GM19238 (cell line): ENCODE measurements at regions not wholly inside any gene's neighbourhood (a gene's known extent, or its start where the extent isn't known, plus 50 kb on each side); places are given as distances from the start of the nearest gene placed in this dataset.
"Not testable (repeated sequence)": the region's sequence is repeated elsewhere in the genome, so short reads cannot be mapped to it uniquely, and the experiment has no call there.

Experiments
- DNase-seq: peaks from one replicate; pipeline ENCODE4 v3.0.0; 2011; ENCODE audit warnings: low spot score; ENCODE audit not compliant: insufficient read length

- DNase-seq = no peak
These were observed 280.3 kb downstream of the LTN1 start for GRCh38 chr21:28712411-28712810.

GRCh38 chr21:28705616-28706015 is 287.1 kb downstream of the LTN1 start:
- DNase-seq = no peak

- no peak for DNase-seq
These were observed 287.9 kb downstream of the LTN1 start for GRCh38 chr21:28704746-28705145.

GRCh38 chr21:28703861-28704260 is 288.8 kb downstream of the LTN1 start:
- no peak for DNase-seq

GRCh38 chr21:28699596-28700259 is 292.9 kb downstream of the LTN1 start:
- no peak for DNase-seq

- no peak for DNase-seq
These were observed 293.5 kb downstream of the LTN1 start for GRCh38 chr21:28699186-28699585.

GRCh38 chr21:28696844-28697410 is 295.8 kb downstream of the LTN1 start:
- DNase-seq = no peak

GRCh38 chr21:28693476-28693875 is 299.2 kb downstream of the LTN1 start:
- no peak for DNase-seq

GRCh38 chr21:28690196-28690595 is 302.5 kb downstream of the LTN1 start:
- no peak for DNase-seq

GRCh38 chr21:28688381-28688780 is 304.3 kb downstream of the LTN1 start:
- DNase-seq = no peak

GRCh38 chr21:28687586-28687985 is 305.1 kb downstream of the LTN1 start:
- no peak for DNase-seq

- DNase-seq = no peak
These were observed 308.5 kb downstream of the LTN1 start for GRCh38 chr21:28683982-28684752.

- not testable (repeated sequence) for DNase-seq
These were observed 309.8 kb downstream of the LTN1 start for GRCh38 chr21:28682884-28683283.

- not testable (repeated sequence) for DNase-seq
These were observed 315.6 kb downstream of the LTN1 start for GRCh38 chr21:28677096-28677495.

GRCh38 chr21:28675331-28676041 is 317.2 kb downstream of the LTN1 start:
- no peak for DNase-seq

GRCh38 chr21:28674763-28675162 is 317.9 kb downstream of the LTN1 start:
- DNase-seq = no peak

- DNase-seq = no peak
These were observed 321.0 kb downstream of the LTN1 start for GRCh38 chr21:28671549-28672195.

GRCh38 chr21:28669971-28670653 is 322.6 kb downstream of the LTN1 start:
- DNase-seq = no peak

GRCh38 chr21:28669321-28669720 is 323.4 kb downstream of the LTN1 start:
- DNase-seq = no peak

- no peak for DNase-seq
These were observed 328.9 kb downstream of the LTN1 start for GRCh38 chr21:28663754-28664153.
